Prostate gland (tissue), 2 donors: ENCODE measurements at regions not wholly inside any gene's neighbourhood (a gene's known extent, or its start where the extent isn't known, plus 50 kb on each side); places are given as distances from the start of the nearest gene placed in this dataset.

ENCODE experiments used
- CTCF ChIP-seq, 4 experiments: fragments of 200-600 bp in 2 of 4; fragments of 450-650 bp in 2 of 4; sonication (generic) in 2 of 4; IDR thresholded peaks; 1 replicate in 3 of 4; 2 replicates in 1 of 4; pipeline ENCODE4 v1.5.1; 2016 to 2019; ENCODE audit warnings: antibody characterized with exemption in 4 of 4, mild to moderate bottlenecking in 2 of 4, moderate library complexity in 2 of 4
- POLR2A ChIP-seq: fragments of 450-650 bp; IDR thresholded peaks from one replicate; pipeline ENCODE4 v1.6.1; 2016; ENCODE audit warnings: antibody characterized with exemption, mild to moderate bottlenecking

- TF ChIP-seq CTCF (IDR thresholded peaks at IDR 0.05): no peak
- no peak for TF ChIP-seq POLR2A
Observed at GRCh38 chr5:156052656-156053055, 274.3 kb upstream of the SGCD start.
